Inferior parietal cortex (tissue), 1 donor: ENCODE measurements at regions not wholly inside any gene's neighbourhood (a gene's known extent, or its start where the extent isn't known, plus 50 kb on each side); places are given as distances from the start of the nearest gene placed in this dataset.

Experiments
- DNase-seq: peaks from one replicate; pipeline ENCODE4 v3.0.0-alpha.2; 2016; ENCODE audit errors: extremely low spot score

DNA sequence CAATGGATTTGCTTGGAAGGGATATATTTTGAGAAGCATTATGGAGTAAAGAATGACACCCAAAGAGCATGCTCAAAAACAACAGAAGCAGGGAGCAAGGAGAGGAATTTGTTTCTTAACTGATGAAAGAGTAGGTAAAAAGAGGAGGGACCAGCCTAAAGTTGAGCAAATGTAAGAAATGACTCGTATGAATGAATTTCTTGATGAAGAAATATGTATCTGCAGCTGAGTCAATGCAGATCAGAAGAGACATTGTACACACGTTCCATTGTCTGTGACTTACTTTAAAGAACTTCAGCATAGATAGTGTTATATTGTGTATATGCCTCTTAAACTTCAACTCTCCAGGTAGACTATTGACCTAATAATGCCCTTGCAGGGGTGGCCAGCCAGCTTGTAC lies 112.7 kb upstream of the NREP start:
- no peak for DNase-seq

DNA sequence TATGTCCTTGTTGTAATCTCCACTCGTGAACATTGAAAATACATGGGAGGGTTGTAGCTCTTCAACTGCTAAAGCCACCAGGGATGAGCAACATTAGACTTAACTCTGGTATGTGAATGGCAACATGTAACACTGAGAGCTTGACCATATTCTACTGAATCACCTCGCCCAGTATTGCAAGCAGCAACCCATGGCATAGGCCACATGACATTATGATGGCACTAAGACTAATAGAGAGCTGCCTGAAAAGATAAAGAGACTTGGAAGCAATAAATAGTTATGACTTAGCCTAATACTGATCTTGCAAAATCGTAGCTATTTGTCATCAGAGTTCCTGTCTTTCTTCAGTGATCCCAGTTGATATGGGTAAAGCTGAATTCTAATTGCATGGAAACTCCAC lies 108.4 kb upstream of the NREP start:
- DNase-seq: no peak

DNA sequence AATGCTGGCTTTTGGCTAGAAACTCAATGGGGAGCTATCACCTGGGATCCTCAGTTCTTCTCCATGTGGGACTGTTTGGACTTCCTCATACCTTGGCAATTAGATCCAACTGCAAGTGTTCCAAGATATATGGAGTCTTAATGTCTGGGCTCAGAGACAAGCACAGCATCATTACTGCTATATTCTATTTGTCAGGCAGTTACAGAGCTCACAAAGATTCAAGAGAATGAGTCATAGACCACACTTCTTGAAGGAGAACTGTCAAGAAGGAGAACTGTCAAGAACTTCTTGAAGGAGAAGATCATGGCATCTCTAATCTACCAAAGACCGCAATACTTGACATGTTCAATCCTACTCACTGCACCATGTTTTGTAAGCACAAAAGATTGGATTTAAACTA lies 106.8 kb upstream of the NREP start:
- no peak for DNase-seq

DNA sequence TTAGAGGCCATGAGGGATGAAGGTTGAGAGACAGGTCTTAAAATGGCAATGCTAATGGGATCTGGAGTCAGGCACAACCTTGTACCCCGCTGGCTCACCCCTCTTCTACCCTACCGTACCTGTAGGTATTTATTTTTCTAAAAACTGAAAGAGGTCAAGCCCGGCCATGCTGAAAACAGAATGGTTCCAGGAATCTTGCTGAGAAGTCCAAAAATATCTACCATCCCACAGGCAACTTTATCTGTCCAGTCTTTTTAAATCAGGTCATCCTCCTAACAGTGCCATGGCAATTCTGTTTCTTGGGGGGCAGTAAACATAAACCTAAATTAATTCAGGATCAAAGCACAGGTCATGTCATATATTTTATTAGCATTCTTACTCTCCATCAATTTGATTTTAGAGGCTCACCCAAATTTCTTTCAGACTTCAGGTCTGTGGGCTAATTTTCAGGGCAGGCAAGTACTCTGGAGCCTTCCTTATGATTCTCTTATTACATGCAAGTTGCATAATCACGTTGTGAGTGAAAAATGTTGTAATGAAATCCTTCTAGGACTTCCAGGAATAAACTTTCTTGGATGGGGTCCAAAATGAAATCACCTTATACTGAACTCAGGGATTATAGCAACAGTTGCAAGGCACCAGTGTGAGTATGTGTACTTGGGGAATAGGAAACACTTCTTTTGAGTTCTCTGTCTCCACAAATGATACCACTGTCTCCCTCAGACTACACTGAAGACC lies 102.7 kb upstream of the NREP start:
- DNase-seq: no peak

DNA sequence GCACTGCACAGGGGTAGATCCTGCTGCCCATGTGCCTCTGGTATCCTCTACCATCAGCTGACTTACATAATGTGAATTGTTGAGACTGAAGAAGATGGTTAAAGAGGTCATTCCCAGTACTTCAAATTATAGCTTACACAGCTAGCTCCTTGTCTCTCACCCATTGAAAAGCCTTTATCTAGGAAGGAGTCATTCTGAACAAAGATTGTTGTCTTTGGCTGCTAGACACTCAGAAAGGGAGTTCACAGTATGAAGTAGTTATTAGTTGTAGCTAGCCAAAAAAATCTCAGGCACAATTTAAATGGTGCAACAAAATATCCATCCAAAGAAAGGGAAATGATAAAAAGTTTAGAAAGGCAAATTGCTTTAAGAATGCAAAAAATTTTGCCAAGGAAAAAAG lies 102.0 kb upstream of the NREP start:
- DNase-seq: no peak

DNA sequence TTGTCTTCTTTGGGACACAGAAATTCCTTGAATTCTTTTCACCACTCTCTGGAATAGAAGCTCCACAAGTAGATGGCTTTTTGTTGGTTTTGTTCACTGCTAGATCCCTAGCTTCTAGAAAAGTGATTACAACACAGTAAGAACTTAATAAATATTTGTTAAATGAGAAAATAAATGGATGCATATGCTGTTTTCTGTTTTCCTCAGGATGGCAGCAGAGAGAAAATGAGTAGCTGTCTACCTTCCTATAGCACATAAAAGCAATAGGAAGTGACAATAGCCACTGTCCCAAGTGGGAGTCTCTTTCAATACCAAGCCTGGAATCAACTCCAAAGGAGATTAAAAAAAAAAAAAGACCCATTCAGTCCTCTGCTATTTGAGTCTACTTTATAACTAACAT lies 100.6 kb upstream of the NREP start:
- DNase-seq: no peak

DNA sequence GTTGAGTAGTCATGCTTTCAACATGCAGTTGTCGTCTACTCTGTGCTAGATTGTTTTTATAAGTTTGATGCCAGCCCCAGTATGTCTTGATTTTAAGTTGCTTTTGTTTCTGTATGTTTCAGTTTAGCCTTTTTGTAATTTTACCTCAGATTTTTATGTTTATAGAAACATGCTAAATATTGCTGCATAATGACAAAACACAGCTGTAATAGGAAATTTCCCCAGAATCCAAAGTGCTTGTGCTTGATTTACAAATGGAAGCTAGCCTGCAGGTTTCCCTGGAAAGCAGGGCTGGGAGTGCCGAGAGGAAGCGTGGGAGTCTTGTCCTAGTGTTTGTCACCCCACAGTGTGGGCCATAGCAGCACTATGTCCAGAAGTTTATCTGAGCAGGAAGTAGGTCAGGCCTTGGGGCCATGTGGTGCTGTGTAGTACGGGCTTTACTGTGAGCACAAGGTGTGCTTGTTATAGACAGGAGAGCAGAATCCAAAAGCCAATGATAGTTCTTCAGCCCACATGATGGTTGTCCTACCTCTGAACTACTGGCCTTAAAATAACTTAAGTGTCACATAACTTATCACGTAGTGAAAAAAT lies 100.0 kb upstream of the NREP start:
- DNase-seq: no peak

DNA sequence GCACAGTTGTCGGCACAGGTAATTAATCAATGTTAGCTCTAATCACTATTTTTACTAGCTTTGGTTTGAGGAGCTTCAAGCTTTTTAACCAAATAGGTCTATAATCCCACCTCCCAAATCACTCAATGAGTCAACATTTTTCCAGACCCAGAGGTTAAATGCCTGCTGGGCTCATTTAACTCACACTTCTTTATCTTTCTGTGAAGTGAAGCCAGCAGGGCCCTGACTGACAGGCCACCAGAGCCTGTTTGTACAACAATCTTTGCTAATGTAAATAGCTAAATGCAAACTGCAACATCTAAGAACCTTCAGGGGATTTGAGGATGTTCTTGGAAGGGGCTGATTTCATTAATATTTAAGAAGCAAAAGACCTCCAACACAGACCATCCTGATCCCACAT lies 98.4 kb upstream of the NREP start:
- no peak for DNase-seq

DNA sequence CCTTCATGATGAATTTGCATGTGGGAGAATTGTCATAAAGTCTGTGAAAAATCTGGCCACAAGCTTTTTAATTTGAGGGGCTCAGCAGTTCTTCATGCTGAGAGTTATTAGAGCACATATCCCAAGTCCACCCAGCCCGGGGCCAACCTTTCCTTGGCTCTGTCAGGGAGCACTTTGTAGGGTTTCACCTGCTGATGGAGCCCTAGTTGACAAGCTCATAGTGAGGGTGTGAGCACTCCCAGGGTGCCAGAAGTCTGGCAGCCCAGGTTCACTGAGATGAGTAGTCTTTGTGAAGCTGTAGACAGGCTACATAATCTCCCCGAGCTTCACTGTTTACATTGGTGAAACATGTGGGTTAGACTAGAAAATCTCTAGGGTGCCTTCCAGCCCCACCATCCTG lies 97.2 kb upstream of the NREP start:
- DNase-seq: no peak

DNA sequence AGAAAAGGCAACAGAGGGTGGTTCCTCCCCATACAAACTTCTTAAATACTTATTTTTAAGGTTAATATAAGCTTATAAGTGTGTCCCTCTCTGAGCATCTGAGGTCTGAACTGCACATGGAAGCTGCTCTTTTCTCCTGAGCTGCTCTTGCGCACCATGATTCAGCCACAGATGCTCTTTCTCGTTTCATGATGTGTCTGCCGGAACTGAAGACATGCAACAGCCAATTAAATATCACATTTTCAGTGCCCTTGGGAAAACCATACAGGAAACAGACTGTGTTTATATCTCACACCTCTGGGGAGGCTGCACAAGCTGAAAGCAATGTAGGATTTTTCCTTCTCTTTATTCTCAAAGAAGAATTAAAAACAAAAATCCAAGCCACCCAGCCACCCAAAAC lies 96.8 kb upstream of the NREP start:
- peak; percentile 8 for DNase-seq

DNA sequence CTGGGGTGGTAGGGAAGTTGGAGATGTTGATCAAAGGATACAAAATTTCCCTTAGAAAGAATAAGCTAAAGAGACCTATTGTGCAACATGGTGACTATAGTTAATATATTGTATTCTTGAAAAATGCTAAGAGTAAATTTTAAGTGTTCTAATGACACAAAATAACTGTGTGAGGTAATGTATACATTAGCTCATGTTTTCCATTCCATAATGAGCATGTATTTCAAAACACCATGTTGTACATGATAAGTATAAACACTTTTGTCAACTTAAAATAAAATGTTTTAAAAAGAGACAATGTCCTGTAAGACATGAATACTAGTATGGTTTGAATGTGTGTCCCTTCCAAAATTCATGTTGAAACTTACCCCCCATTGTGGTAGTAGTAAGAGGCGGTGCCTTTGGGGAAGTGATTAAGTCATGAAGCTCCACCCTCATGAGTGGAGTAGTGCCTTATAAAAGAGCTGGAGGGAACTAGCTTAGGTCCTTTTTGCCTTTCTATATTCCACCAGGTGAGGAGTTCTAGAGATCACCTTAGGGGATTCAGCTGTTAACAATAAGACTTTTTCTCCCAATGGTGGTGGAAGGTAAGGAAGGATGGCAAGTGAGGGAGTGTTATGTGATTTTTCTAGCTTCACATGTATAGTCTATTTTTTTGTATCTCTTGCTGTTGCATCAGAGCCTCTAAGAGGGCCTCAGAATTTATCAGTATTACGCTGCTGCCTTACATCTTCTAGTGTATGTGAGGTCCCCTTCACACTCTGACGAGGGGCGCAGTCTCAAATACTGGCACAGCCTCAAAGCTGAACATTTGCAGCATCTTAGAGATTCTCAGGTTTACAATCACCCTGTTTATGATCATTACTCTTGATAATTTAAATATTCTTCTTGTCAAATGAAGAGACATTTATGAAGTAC lies 94.9 kb upstream of the NREP start:
- DNase-seq: no peak

DNA sequence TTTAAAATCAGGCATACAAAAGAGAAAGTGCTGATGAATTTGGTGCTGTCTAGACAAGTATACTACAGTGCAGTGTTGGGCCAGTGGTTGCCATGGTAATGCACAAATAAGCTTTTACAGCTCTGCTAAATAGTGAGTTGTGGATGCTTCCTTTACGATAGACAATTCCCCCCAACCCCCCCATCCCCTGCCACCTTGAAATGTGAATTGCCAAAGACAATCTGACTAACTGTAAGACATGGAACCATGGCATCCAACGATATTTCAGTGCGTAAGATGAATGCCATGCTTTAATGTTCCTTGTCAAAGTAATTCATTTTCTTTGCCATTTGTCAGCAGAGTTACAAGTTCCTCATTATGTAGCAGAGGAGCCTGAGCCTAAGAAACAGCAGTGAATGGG lies 91.5 kb upstream of the NREP start:
- no peak for DNase-seq

DNA sequence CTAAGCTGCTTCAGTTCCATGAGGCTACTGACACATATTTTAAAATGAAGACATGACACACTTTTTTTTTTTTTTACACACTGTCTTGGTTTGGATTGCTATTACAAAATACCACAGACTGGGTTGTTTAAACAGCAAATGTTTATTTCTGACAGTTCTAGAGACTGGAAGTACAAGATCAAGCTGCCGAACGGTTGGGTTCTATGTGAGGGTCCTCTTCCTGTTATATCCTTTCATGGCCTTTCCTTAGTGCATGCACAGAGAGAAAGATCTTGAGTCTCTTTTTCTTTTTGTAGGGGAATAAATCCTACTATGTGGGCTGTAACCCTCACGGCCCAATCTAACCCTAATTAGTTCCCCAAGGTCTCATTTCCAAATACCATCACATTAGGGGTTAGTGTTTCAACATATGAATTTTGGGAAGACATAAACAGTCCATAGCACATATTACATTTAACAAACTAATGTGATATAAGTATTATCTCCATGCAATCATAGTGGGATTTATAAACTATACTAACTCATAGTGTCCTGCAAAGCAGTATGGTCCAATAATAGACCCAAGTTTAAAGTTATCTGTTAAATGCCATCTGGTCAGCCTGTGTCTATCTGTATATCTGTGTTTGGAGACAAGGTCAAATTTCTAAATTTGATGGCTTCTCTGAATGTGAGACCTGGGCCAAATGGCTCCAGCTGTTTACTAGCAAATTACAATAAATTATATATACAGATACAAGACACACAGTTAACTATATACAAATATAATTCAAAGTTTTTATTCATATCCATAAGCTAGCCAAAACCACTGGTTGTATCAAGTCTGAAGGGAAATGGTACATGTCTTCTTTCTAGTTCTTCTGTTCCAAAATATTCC lies 90.3 kb upstream of the NREP start:
- DNase-seq: no peak

DNA sequence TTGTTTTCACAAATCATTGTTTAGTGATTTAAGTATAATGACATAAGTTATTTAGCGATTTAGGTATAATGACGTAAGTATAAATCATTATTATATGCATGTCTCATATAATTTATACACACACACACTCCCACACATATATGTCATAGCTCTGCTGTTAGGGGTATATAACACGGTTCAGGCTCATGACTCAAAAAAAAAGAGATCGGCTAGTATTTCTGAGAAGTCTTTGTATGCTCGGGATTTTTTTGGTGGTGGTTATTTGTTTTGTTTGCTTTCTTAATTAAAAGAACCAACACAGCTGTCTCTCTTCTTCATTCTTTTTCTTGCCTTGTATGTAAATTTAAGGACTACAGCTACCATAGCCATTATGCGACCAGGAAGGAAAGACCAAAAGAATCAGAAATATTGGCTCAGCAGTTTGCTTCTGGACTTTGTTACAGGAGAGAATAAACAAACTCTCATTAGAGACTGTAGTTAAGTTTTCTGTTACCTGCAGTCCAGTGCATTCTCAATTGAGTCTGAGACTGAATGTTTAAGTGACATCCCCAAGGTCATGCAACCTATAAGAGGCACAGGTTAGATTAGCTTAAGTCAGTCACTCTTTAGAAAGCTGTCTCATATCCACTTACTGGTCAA lies 83.2 kb upstream of the NREP start:
- no peak for DNase-seq

DNA sequence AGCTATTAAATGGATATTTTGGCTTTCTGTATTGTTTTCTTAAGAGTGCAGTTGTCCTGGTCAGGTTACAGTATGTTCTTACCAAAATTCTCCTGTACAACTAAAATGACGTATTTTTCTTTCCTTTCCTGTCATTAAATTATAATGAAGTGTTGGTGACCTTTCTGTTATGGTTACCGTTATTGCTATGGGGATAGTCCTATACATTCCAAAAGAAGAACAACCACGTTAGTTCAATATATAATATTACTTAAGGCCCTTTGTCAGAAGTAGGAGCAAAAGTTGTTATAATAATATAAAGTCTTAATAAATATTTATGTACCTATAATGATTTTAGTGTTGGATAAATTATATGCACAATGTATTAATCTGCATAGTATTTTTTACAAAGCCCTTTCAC lies 82.4 kb upstream of the NREP start:
- DNase-seq: no peak

DNA sequence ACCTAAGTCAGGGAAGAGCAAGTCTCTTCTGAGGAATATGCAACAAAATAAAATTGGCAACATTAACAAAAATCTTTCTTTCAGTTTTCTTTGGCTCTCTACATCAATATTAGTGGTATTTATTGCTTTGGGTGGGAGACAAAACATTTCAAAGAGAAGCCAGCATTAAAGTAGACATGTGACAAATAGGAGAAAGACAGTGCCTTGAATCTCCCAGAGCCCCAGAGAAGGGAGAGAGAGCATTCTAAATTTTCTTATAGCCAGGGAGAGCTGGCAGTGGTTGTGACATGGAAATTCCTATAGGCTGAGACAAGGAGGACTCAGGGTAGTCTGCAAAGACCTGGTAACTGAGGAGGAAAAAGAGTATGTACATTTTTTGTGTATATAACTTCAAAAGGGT lies 79.4 kb upstream of the NREP start:
- DNase-seq: no peak

DNA sequence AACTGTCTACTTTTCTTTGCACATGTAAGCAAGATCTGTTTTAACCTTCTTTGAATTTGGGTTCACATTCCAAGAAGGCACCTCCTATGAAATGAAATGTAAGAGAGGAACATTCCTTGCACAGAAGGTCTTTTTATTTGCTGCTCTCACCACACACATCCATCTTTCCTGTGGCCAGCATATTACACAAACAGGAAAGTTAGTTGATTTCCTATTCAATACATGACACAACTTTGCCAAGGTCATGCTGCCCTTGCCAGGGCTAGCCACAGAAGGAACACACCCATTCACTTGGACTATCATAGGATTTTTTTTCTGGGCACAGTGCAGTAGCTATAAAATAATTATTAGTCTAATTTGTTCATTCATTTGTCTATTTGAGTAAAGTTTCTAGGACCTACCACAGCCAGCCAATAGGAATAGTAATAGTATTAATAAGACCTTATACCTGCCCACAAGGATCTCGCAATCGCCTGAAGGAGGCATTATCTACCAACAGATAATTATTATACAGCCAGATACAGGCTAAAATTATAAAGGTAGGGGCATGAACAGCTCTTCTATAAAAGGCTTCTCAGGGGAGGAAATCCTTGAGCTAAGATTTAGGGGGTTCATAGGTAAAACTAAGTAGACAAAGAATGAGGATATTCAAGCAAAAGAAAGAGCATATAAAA lies 78.1 kb upstream of the NREP start:
- no peak for DNase-seq

DNA sequence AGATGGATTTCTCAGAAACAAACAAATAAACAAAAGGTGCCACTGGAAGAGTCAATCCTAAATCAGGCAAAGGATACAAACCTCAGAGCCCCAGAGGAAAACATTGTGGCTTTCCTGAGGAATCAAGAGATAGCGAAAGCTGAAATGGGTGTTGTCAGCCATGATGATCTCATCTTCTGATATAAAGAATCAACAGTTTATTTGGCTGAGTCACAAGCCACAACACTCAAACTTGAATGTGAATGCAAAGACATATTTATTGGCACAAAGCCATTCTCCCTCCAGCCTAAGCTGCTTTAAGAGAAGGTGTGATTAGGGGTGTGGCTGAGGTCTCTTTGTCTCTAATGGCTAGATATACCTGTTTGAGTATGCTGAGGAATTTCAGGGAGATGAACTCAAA lies 73.3 kb upstream of the NREP start:
- no peak for DNase-seq

DNA sequence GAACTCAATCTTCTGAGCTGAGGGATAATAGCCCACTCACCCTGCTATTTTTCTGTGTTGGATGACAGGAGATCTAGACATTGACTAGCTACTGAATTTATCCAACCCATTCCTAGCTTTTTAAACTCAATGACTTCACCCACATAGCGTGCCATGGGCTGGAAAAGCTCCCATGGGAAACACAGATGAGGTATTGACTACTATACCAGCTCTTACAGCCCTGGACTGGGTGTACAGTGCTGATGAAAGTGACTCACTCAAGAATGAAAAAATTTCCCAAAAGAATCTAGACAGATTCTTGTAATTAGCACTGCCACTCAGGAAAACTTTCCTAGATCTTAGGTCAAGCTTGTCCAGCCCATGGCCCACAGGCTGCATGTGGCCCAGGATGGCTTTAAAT lies 72.7 kb upstream of the NREP start:
- DNase-seq: no peak

DNA sequence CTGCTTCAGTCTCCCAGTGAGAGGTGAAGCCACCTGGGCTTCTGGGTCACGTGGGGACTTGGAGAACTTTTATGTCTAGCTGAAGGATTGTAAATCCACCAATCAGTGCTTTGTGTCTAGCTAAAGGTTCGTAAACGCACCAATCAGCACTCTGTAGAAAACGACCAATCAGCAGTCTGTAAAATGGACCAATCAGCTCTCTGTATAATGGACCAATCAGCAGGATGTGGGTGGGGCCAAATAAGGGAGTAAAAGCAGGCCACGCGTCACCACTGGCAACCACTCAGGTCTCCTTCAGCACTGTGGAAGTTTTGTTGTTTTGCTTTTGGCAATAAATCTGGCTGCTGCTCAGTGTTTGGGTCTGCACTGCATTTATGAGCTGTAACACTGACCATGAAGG lies 69.1 kb upstream of the NREP start:
- DNase-seq: no peak

DNA sequence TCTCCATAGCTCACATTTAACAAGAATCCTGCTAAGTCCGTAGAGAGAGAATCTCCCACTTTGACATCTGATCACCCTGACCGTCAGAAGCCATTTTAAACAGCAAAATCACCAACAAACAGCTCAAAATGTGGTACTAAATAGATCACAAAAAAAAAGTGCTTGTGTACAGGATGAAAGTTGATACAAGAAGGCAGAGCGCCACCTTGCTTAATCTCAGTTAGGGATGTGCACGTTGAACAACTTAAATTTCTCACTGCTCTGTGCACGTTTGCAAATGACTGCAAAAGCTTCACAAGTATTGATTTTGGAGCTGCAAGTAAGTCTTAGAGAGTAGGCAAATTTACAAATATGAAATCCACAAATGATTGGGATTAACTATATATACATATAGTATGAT lies 63.1 kb upstream of the NREP start:
- no peak for DNase-seq
